ENCODE measurements at regions not wholly inside any gene's neighbourhood (a gene's known extent, or its start where the extent isn't known, plus 50 kb on each side); places are given as distances from the start of the nearest gene placed in this dataset.

GRCh38 chr2:12495247-12495868 lies 221.4 kb upstream of the TRIB2 start:
- DNase-seq (ENCODE audit: low spot score) = no peak

GRCh38 chr2:12498286-12498685 lies 218.4 kb upstream of the TRIB2 start:
- no peak for DNase-seq (ENCODE audit: low spot score)

- DNase-seq (ENCODE audit: low spot score) = no peak
Measured at GRCh38 chr2:12498704-12499103, 218.0 kb upstream of the TRIB2 start.

GRCh38 chr2:12500899-12501298 lies 215.8 kb upstream of the TRIB2 start:
- no peak for DNase-seq (ENCODE audit: low spot score)

- DNase-seq (ENCODE audit: low spot score) = peak; percentile 20
Measured at GRCh38 chr2:12501469-12502158, 215.1 kb upstream of the TRIB2 start.

GRCh38 chr2:12502759-12503158 lies 214.0 kb upstream of the TRIB2 start:
- DNase-seq (ENCODE audit: low spot score) = no peak

GRCh38 chr2:12504443-12504842 lies 212.3 kb upstream of the TRIB2 start:
- no peak for DNase-seq (ENCODE audit: low spot score)

GRCh38 chr2:12506846-12507245 lies 209.9 kb upstream of the TRIB2 start:
- no peak for DNase-seq (ENCODE audit: low spot score)

GRCh38 chr2:12507295-12507694 lies 209.4 kb upstream of the TRIB2 start:
- no peak for DNase-seq (ENCODE audit: low spot score)

GRCh38 chr2:12510070-12510469 lies 206.7 kb upstream of the TRIB2 start:
- no peak for DNase-seq (ENCODE audit: low spot score)

- DNase-seq (ENCODE audit: low spot score) = no peak
Measured at GRCh38 chr2:12513339-12513738, 203.4 kb upstream of the TRIB2 start.

GRCh38 chr2:12514168-12514567 lies 202.6 kb upstream of the TRIB2 start:
- no peak for DNase-seq (ENCODE audit: low spot score)

- no peak for DNase-seq (ENCODE audit: low spot score)
Measured at GRCh38 chr2:12514631-12515437, 201.9 kb upstream of the TRIB2 start.

- DNase-seq (ENCODE audit: low spot score) = no peak
Measured at GRCh38 chr2:12515871-12516270, 200.9 kb upstream of the TRIB2 start.

- no peak for DNase-seq (ENCODE audit: low spot score)
Measured at GRCh38 chr2:12533337-12534005, 183.3 kb upstream of the TRIB2 start.

- no peak for DNase-seq (ENCODE audit: low spot score)
Measured at GRCh38 chr2:12534646-12535263, 182.0 kb upstream of the TRIB2 start.

GRCh38 chr2:12536976-12537375 lies 179.8 kb upstream of the TRIB2 start:
- DNase-seq (ENCODE audit: low spot score) = no peak

GRCh38 chr2:12538138-12538694 lies 178.5 kb upstream of the TRIB2 start:
- no peak for DNase-seq (ENCODE audit: low spot score)

- DNase-seq (ENCODE audit: low spot score) = no peak
Measured at GRCh38 chr2:12539336-12539735, 177.4 kb upstream of the TRIB2 start.

GRCh38 chr2:12539776-12540562 lies 176.8 kb upstream of the TRIB2 start:
- no peak for DNase-seq (ENCODE audit: low spot score)

All from germinal center (tissue), 1 donor.